SK-N-SH (cell line): ENCODE measurements at regions not wholly inside any gene's neighbourhood (a gene's known extent, or its start where the extent isn't known, plus 50 kb on each side); places are given as distances from the start of the nearest gene placed in this dataset.
"Not testable (repeated sequence)": the region's sequence is repeated elsewhere in the genome, so short reads cannot be mapped to it uniquely, and the experiment has no call there.

Source experiments
- CTCF ChIA-PET: fragments of 300-600, 350-600 bp; formaldehyde crosslinking; extraction: SDS; loops from one replicate; lab custom pipeline; 2021; lab: Yijun Ruan, JAX
- POLR2A ChIA-PET: fragments of 350-600 bp; sonication (Branson Sonifier 250); formaldehyde crosslinking; extraction: SDS; loops from one replicate; lab custom pipeline; 2020; ENCODE audit warnings: antibody characterized with exemption, inconsistent platforms; lab: Yijun Ruan, JAX
- DNase-seq: peaks from one replicate; pipeline ENCODE4 v3.0.0; 2012
- H2AFZ ChIP-seq: fragments of 200-600 bp; sonication (generic); 2 replicates; pipeline ENCODE4 v1.8.1; 2016; ENCODE audit warnings: antibody characterized with exemption, mild to moderate bottlenecking, low read depth
- H3F3A ChIP-seq: fragments of 200-600 bp; sonication (generic); replicated peaks from 2 replicates; pipeline ENCODE3; 2016; ENCODE audit warnings: antibody characterized with exemption, mild to moderate bottlenecking; ENCODE audit not compliant: insufficient read depth
- H3K27ac ChIP-seq, 2 experiments: fragments of 200-500 bp in 1 of 2; fragments of 200-600 bp in 1 of 2; sonication (Bioruptor generic) in 1 of 2; sonication (generic), shearing (Covaris generic) in 1 of 2; 2 replicates each; pipeline versions ENCODE4 v1.5.1 to v1.6.1; 2014 to 2016; ENCODE audit warnings: low read depth in 2 of 2, inconsistent platforms in 1 of 2, low read length in 1 of 2, mild to moderate bottlenecking in 1 of 2, mixed read lengths in 1 of 2
- H3K27me3 ChIP-seq: fragments of 200-600 bp; sonication (generic), shearing (Covaris generic); 2 replicates; pipeline ENCODE4 v1.6.1; 2016; ENCODE audit warnings: mixed run types; ENCODE audit not compliant: insufficient read depth
- H3K36me3 ChIP-seq, 2 experiments: fragments of 200-500 bp in 1 of 2; fragments of 200-600 bp in 1 of 2; sonication (Bioruptor generic) in 1 of 2; sonication (generic) in 1 of 2; replicated peaks in 1 of 2; 2 replicates each; pipeline versions ENCODE3 to v1.5.1; 2014 to 2016; ENCODE audit warnings: low read length in 1 of 2, mild to moderate bottlenecking in 1 of 2; ENCODE audit not compliant: insufficient read depth in 2 of 2, control insufficient read depth in 1 of 2
- H3K4me1 ChIP-seq, 2 experiments: fragments of 200-500 bp in 1 of 2; fragments of 200-600 bp in 1 of 2; sonication (Bioruptor generic) in 1 of 2; sonication (generic), shearing (Covaris generic) in 1 of 2; 2 replicates each; pipeline versions ENCODE4 v1.5.1 to v1.6.1; 2014 to 2016; ENCODE audit warnings: low read depth in 1 of 2, low read length in 1 of 2, mixed run types in 1 of 2; ENCODE audit not compliant: insufficient read depth in 2 of 2, control insufficient read depth in 1 of 2
- H3K4me2 ChIP-seq: fragments of 200-600 bp; sonication (generic), shearing (Covaris generic); 2 replicates; pipeline ENCODE4 v1.6.1; 2017; ENCODE audit warnings: mixed run types
- H3K4me3 ChIP-seq, 2 experiments: fragments of 200-500 bp in 1 of 2; fragments of 200-600 bp in 1 of 2; sonication (Bioruptor generic) in 1 of 2; sonication (generic), shearing (Covaris generic) in 1 of 2; 2 replicates each; pipeline versions ENCODE4 v1.5.1 to v1.8.1; 2014 to 2016; ENCODE audit warnings: low read depth in 2 of 2, inconsistent platforms in 1 of 2, low read length in 1 of 2, mild to moderate bottlenecking in 1 of 2, mixed read lengths in 1 of 2, moderate library complexity in 1 of 2
- H3K79me2 ChIP-seq: fragments of 200-600 bp; sonication (generic); 2 replicates; pipeline ENCODE4 v1.8.1; 2017; ENCODE audit warnings: mild to moderate bottlenecking; ENCODE audit not compliant: insufficient read depth
- H3K9ac ChIP-seq: fragments of 200-600 bp; sonication (generic); 2 replicates; pipeline ENCODE4 v1.6.1; 2017; ENCODE audit warnings: mixed run types
- H3K9me2 ChIP-seq: fragments of 200-600 bp; sonication (generic); 2 replicates; pipeline ENCODE4 v1.6.1; 2017; ENCODE audit warnings: mixed run types
- H3K9me3 ChIP-seq: fragments of 200-600 bp; sonication (generic); 2 replicates; pipeline ENCODE4 v1.6.1; 2017; ENCODE audit warnings: mixed run types, mild to moderate bottlenecking, moderate library complexity
- H4K20me1 ChIP-seq: fragments of 200-600 bp; sonication (generic); 2 replicates; pipeline ENCODE4 v1.6.1; 2017; ENCODE audit warnings: mild to moderate bottlenecking, mixed run types; ENCODE audit not compliant: insufficient read depth
- RAD21 ChIP-seq: IDR thresholded peaks from 2 replicates; pipeline ENCODE4 v1.6.1; 2012; ENCODE audit warnings: mild to moderate bottlenecking, low read length
- SMC3 ChIP-seq: IDR thresholded peaks from 2 replicates; pipeline ENCODE4 v1.6.1; 2012; ENCODE audit warnings: low read depth, low read length, improper control_type of control experiment
- WGBS: methylation state at CpG from one replicate; pipeline ENCODE4 v1.1.6; 2017; ENCODE audit warnings: low lambda C conversion rate; 5-methylcytosine and 5-hydroxymethylcytosine counted together
- TF ChIP-seq, protein P1 (sequence below): fragments of 200-600 bp; sonication (generic); IDR thresholded peaks from 2 replicates; pipeline ENCODE4 v1.6.1; 2017; ENCODE audit warnings: antibody characterized with exemption, mild to moderate bottlenecking, moderate library complexity

- H3K4me2 ChIP-seq, result peak overlapping the region; percentile 79; the same call in 1 of the 2 replicates
- TF ChIP-seq, protein P1, sequence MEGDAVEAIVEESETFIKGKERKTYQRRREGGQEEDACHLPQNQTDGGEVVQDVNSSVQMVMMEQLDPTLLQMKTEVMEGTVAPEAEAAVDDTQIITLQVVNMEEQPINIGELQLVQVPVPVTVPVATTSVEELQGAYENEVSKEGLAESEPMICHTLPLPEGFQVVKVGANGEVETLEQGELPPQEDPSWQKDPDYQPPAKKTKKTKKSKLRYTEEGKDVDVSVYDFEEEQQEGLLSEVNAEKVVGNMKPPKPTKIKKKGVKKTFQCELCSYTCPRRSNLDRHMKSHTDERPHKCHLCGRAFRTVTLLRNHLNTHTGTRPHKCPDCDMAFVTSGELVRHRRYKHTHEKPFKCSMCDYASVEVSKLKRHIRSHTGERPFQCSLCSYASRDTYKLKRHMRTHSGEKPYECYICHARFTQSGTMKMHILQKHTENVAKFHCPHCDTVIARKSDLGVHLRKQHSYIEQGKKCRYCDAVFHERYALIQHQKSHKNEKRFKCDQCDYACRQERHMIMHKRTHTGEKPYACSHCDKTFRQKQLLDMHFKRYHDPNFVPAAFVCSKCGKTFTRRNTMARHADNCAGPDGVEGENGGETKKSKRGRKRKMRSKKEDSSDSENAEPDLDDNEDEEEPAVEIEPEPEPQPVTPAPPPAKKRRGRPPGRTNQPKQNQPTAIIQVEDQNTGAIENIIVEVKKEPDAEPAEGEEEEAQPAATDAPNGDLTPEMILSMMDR, result peak; percentile 83
- TF ChIP-seq SMC3 (peak; percentile 23; the same call in 1 of the 2 replicates), RAD21 (peak; percentile 52)
- TF ChIP-seq, all 33 proteins: peak for 3; not testable (repeated sequence) for 30
- CTCF ChIA-PET, result interaction anchor here (0.7 to 4.4 kb wide), 6 partner anchors 193 to 275 kb away, joined by 3 to 43 read pairs (median 4); partner anchors contain the start of gene ATP6V1F
- DNase-seq, H3K9me3 ChIP-seq, H3K9me2 ChIP-seq, H2AFZ ChIP-seq, H4K20me1 ChIP-seq, H3K27me3 ChIP-seq, H3K4me1 ChIP-seq, POLR2A ChIA-PET, H3K27ac ChIP-seq: not testable (repeated sequence)
- Histone ChIP-seq H3K9ac (peak overlapping the region; percentile 56; the same call in 1 of the 2 replicates), H3K36me3 (peaks cover 8 to 48% of the 10 kb centered on the region in 2 experiments), H3F3A (peaks cover 24% of the 10 kb centered on the region), H3K4me3 (peak overlapping the region; percentile 21 to 41; a peak in 3 of 4 replicates), H3K79me2 (peaks cover 70% of the 10 kb centered on the region)
- 11% methylated on average over 6 of the region's 6 CpGs for WGBS
Observed at GRCh38 chr7:128608678-128609421, 63.2 kb upstream of the GARIN1A start.

DNA sequence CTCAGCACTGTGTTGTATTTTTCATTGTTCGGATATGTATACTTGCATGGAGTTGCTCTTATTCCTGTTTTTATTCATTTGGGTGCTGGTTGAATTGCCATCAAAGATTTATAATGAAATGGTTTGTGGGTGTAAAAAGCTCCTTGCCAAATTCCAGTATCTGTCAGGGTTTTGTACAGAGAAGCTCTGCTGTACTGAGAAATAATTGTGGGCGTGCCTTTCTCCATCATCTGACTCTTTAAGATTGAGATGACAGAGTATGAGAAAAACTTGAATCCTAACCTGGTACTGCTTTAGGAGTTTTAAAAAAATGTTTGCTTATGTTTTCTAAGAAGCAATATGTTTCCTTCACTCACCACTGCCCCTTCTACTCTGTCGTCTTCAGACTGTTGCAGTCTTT lies 58.7 kb upstream of the GARIN1A start:
- H3K9ac ChIP-seq, DNase-seq, H3K4me3 ChIP-seq, H3K9me2 ChIP-seq, H4K20me1 ChIP-seq, H3K9me3 ChIP-seq, H3K4me1 ChIP-seq, H3K4me2 ChIP-seq, H2AFZ ChIP-seq, H3K27me3 ChIP-seq, POLR2A ChIA-PET, H3K27ac ChIP-seq: not testable (repeated sequence)
- Histone ChIP-seq H3F3A (peaks cover 18% of the 10 kb centered on the region), H3K36me3 (peaks cover 14 to 62% of the 10 kb centered on the region in 2 experiments), H3K79me2 (peaks cover 75% of the 10 kb centered on the region)
- 95% methylated on average over 3 of the region's 3 CpGs for WGBS
- CTCF ChIA-PET, result interaction anchor here (2.5 kb wide), 1 partner anchor 270 kb away, joined by 9 read pairs; no protein-coding TSS in a partner anchor

DNA sequence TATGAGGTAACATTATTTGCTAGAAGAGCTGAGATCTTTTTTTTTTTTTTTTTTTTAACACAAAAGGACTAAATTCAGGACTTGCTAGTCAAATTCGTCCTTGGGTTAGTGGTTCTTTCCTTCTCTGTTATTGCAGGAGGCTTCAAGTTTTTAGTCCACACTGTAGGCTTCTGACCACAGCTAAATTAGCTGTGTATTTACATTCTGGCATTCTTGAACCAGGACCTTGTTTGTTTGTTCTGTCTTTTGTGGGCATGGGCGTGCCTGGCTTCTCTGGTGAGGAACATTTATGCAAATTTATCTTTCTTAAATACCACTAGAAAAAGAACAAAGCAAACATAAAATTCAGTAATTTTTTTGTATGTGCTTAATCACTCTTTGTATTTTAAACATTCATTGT lies 57.3 kb upstream of the GARIN1A start:
- not testable (repeated sequence) for H3K27ac ChIP-seq, H4K20me1 ChIP-seq, H3K4me2 ChIP-seq, H3K4me3 ChIP-seq, H3K27me3 ChIP-seq, DNase-seq, H2AFZ ChIP-seq, H3K9ac ChIP-seq, H3K9me2 ChIP-seq, H3K4me1 ChIP-seq, H3K9me3 ChIP-seq
- CTCF ChIA-PET, result interaction anchor here (1.1 to 2.5 kb wide), 3 partner anchors 58 to 269 kb away, joined by 3 to 9 read pairs (median 8); no protein-coding TSS in a partner anchor
- H3F3A ChIP-seq, result peaks cover 16% of the 10 kb centered on the region
- H3K36me3 ChIP-seq, result peaks cover 23 to 60% of the 10 kb centered on the region in 2 experiments
- H3K79me2 ChIP-seq, result peaks cover 69% of the 10 kb centered on the region
- 94% methylated on average over 2 of the region's 2 CpGs for WGBS
- POLR2A ChIA-PET, result interaction anchor here (0.7 kb wide), 1 partner anchor 9 kb away, joined by 3 read pairs; no protein-coding TSS in a partner anchor

GRCh38 chr7:128616799-128617198 lies 55.3 kb upstream of the GARIN1A start:
- peaks cover 53% of the 10 kb centered on the region for H3K79me2 ChIP-seq
- H3K27me3 ChIP-seq, CTCF ChIA-PET: not testable (repeated sequence)

More at GRCh38 chr7:128616799-128617198, 55.3 kb upstream of the GARIN1A start:
- 98% methylated on average over 4 of the region's 4 CpGs for WGBS
- H3K9ac ChIP-seq, H3K27ac ChIP-seq, H2AFZ ChIP-seq, H3K4me1 ChIP-seq, H4K20me1 ChIP-seq, DNase-seq, H3K4me3 ChIP-seq, POLR2A ChIA-PET, H3K9me3 ChIP-seq, H3K9me2 ChIP-seq, H3K4me2 ChIP-seq: not testable (repeated sequence)
- Histone ChIP-seq H3K36me3 (peaks cover 23 to 52% of the 10 kb centered on the region in 2 experiments), H3F3A (peaks cover 12% of the 10 kb centered on the region)
